ENCODE measurements at regions not wholly inside any gene's neighbourhood (a gene's known extent, or its start where the extent isn't known, plus 50 kb on each side); places are given as distances from the start of the nearest gene placed in this dataset.

DNA sequence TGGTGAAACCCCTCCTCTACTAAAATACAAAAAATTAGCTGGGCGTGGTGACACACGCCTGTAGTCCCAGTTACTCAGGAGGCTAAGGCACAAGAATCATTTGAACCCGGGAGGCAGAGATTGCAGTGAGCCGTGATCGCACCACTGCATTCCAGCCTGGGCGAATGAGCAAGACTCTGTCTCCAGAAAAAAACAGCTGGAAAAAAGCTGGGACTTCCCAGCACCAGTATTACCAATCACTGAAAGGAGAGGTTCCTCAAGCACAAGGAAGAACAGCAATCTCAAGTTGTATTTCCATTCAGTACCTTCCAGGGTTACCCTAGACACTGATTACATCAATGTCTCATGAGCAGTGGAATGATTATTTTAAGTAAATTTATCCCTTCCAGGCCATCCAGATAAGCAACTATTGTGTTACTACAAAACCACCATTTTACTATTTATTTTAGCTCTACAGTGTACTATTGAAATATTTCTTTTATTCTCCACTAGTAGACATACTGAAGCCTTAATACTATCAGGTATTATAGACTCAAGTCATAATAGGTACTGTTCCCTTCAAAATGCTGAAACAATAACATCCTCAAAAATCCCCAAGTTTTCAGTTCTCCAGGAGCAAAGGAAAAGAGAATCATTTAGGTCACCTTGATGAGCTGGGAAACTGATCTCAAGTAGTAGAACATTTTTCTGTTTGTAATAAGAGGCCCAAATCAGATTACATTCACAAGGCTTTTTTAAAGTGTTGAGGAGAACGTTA, 54.8 kb upstream of the VGLL4 start:
- peak; percentile 11 for DNase-seq (ENCODE audit: low read depth)
- no peak overlapping the region for H3K4me3 ChIP-seq (ENCODE audit: low read length)
- TF ChIP-seq CTCF (IDR thresholded peaks at IDR 0.05; ENCODE audit: insufficient read depth, low read depth, low read length, missing control alignments) = no peak

DNA sequence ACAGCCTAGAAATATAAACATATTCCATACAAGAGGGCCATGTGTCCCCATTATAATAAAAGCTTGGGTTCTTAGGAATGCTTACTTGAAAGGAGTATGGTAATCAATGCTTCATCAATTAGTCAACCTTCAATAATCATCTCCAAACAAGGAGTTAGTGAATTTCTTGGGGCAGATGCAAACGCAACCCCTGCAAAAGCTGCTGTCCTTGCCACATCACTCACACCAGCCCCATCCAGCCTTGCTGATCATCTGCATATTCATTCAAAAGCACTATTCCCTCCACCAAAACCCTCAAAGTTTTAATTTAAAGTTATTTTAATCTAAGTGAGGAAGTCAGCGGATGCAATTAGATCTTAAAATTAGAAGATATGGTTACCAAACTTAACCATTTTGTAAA, 54.0 kb upstream of the VGLL4 start:
- no peak for DNase-seq (ENCODE audit: low read depth)
- TF ChIP-seq CTCF (IDR thresholded peaks at IDR 0.05; ENCODE audit: insufficient read depth, low read depth, low read length, missing control alignments) = no peak
- no peak overlapping the region for H3K4me3 ChIP-seq (ENCODE audit: low read length)

GRCh38 chr3:11696054-11696453, 52.3 kb upstream of the VGLL4 start:
- TF ChIP-seq CTCF (IDR thresholded peaks at IDR 0.05; ENCODE audit: insufficient read depth, low read depth, low read length, missing control alignments) = no peak
- H3K4me3 ChIP-seq (ENCODE audit: low read length) = no peak overlapping the region
- DNase-seq (ENCODE audit: low read depth) = no peak

All from epithelial cell of esophagus (primary cell).